ENCODE measurements at regions not wholly inside any gene's neighbourhood (a gene's known extent, or its start where the extent isn't known, plus 50 kb on each side); places are given as distances from the start of the nearest gene placed in this dataset.

DNA sequence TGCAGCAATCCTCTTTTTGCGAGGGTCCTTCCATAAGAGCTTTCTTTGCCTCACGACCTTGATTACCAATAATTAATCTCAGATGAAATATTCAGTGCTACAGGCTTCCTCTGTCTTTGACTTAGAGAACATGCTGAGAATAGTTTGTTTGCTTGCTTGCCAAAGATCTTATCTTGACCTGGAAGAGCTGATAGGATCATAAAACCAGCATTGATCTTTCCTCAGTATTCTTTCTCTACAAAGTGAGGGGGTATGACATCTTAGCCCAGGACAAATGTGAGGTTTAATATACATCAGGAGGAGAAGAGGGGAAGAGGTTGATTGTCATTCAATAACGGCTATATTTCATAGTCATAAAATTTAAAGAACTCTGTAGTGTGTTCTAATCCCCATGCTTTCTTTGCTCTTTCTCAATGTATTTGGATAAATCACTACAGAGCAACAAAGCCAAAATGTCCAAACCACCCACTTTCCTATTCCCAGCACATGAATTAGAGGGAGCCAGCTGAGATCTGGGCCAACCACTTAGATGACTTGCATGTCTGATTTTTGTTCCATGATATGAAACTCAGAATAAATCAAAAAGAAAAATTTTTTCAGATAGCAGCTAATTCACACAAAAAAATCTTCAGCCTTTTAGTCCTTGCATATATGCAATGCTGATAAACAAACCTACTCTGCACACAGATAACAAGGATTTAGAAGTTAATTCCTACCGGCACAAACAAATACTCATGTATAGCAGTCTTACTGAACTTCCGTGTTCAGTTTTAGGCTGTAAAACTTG, 50.5 kb upstream of the IPO9 start:
- H3K27me3 Mint-ChIP-seq (ENCODE audit: low read depth): peaks cover 8% of the 10 kb centered on the region
- H3K27ac Mint-ChIP-seq: no peak overlapping the region
- H3K9me3 Mint-ChIP-seq: no peaks in the 10 kb centered on the region
- no peaks in the 10 kb centered on the region for H3K4me1 Mint-ChIP-seq (ENCODE audit: low read depth)
- H3K36me3 Mint-ChIP-seq (ENCODE audit: low read depth): no peaks in the 10 kb centered on the region
- no peak overlapping the region for H3K4me3 Mint-ChIP-seq
